ENCODE measurements at regions not wholly inside any gene's neighbourhood (a gene's known extent, or its start where the extent isn't known, plus 50 kb on each side); places are given as distances from the start of the nearest gene placed in this dataset.

DNA sequence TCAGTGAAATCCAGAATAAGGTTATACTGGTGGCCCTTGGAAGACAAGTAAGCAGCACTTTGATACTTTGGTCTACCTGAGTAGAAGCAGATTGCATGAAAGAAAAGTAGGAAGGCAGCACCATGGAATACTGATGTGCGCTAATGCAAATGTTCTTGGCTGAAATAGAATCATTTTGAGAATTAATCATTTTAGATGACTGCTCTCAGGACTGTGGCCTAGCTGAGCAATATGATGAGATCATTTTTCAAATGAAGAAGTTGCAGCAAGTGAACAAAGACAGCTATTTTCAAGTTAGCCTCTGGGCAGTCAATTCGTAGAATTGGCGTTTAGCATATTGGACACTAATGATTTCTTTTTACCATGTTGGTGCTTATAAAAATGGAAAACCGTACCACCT, 483.5 kb downstream of the TMEM232 start:
- TF ChIP-seq, protein P1, sequence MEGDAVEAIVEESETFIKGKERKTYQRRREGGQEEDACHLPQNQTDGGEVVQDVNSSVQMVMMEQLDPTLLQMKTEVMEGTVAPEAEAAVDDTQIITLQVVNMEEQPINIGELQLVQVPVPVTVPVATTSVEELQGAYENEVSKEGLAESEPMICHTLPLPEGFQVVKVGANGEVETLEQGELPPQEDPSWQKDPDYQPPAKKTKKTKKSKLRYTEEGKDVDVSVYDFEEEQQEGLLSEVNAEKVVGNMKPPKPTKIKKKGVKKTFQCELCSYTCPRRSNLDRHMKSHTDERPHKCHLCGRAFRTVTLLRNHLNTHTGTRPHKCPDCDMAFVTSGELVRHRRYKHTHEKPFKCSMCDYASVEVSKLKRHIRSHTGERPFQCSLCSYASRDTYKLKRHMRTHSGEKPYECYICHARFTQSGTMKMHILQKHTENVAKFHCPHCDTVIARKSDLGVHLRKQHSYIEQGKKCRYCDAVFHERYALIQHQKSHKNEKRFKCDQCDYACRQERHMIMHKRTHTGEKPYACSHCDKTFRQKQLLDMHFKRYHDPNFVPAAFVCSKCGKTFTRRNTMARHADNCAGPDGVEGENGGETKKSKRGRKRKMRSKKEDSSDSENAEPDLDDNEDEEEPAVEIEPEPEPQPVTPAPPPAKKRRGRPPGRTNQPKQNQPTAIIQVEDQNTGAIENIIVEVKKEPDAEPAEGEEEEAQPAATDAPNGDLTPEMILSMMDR (IDR thresholded peaks at IDR 0.05; ENCODE audit: extremely low read depth in 1 of 2, insufficient read depth in 1 of 2, low read depth in 1 of 2, low read length in 2 of 2) = no peak
- no peak for TF ChIP-seq POLR2A (IDR thresholded peaks at IDR 0.05; ENCODE audit: low read depth, low read length)
- no peak for TF ChIP-seq POLR2AphosphoS5 (IDR thresholded peaks at IDR 0.05; ENCODE audit: insufficient read depth, low read depth, low read length)
- no peak for TF ChIP-seq FOS (IDR thresholded peaks at IDR 0.05; ENCODE audit: borderline replicate concordance, insufficient read depth, low read length)
- TF ChIP-seq EZH2 (IDR thresholded peaks at IDR 0.05; ENCODE audit: borderline replicate concordance, low read depth, low read length, severe bottlenecking) = no peak
- TF ChIP-seq, protein P2, sequence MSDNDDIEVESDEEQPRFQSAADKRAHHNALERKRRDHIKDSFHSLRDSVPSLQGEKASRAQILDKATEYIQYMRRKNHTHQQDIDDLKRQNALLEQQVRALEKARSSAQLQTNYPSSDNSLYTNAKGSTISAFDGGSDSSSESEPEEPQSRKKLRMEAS (IDR thresholded peaks at IDR 0.05; ENCODE audit: insufficient read depth, insufficient read length) = no peak
- TF ChIP-seq JUN (IDR thresholded peaks at IDR 0.05; ENCODE audit: borderline replicate concordance, insufficient read depth, insufficient read length, low read depth) = no peak
- TF ChIP-seq GATA2 (IDR thresholded peaks at IDR 0.05; ENCODE audit: insufficient read depth, insufficient read length, low read depth, low read length) = no peak
- TF ChIP-seq MYC (IDR thresholded peaks at IDR 0.05; ENCODE audit: low read depth, low read length) = no peak
- no peaks in the 10 kb centered on the region for H3K9me1 ChIP-seq (replicated peaks; ENCODE audit: control insufficient read depth, extremely low read depth, insufficient read depth, low read length)
- H3K9me3 ChIP-seq (replicated peaks; ENCODE audit: control insufficient read depth, insufficient read depth, low read length) = no peaks in the 10 kb centered on the region
- no peak for FAIRE-seq
- dilution Hi-C loops (cut with MboI; ENCODE audit: extremely low pct_ligation_motif_present, low sequenced_read_pairs) (no loop called here), intact Hi-C loops (cut with micrococcal nuclease) (no loop called here)
- no TSS peak for BruUV-seq (replicated peaks)
- no peaks in the 10 kb centered on the region for H3K36me3 ChIP-seq (ENCODE audit: control insufficient read depth in 2 of 2, extremely low read depth in 1 of 2, insufficient read depth in 2 of 2, low read length in 2 of 2)
- H3K27me3 ChIP-seq (ENCODE audit: control insufficient read depth in 2 of 2, insufficient read depth in 2 of 2, low read length in 2 of 2) = no peaks in the 10 kb centered on the region
- no peak overlapping the region for H3K4me3 ChIP-seq (replicated peaks in 1 of 3; ENCODE audit: insufficient read depth in 1 of 3, low read depth in 1 of 3, low read length in 3 of 3)
- DNase-seq (ENCODE audit: low read depth, low spot score) = no peak
- H2AFZ ChIP-seq (ENCODE audit: low read depth, low read length) = no peak overlapping the region
- ChIA-PET CTCF (interaction anchor here (1.1 kb wide), 1 partner anchor 22 kb away, joined by 3 read pairs; no protein-coding TSS in a partner anchor), POLR2A (no interaction called here)
- no peaks in the 10 kb centered on the region for H3K4me1 ChIP-seq (ENCODE audit: control insufficient read depth, extremely low read depth, insufficient read depth, low read length)
- no peak overlapping the region for H3K9ac ChIP-seq (replicated peaks; ENCODE audit: extremely low read depth, insufficient read depth, low read length)
- H4K20me1 ChIP-seq (replicated peaks; ENCODE audit: control insufficient read depth, extremely low read depth, insufficient read depth, low read length) = no peaks in the 10 kb centered on the region
- no peak overlapping the region for H3K4me2 ChIP-seq (ENCODE audit: insufficient read depth, low read length)
- no peak overlapping the region for H3K27ac ChIP-seq (ENCODE audit: insufficient read depth, low read depth, low read length)
- no peaks in the 10 kb centered on the region for H3K79me2 ChIP-seq (ENCODE audit: control insufficient read depth, insufficient read depth, low read length)

All from endothelial cell of umbilical vein (primary cell).